ENCODE measurements at regions not wholly inside any gene's neighbourhood (a gene's known extent, or its start where the extent isn't known, plus 50 kb on each side); places are given as distances from the start of the nearest gene placed in this dataset.

DNA sequence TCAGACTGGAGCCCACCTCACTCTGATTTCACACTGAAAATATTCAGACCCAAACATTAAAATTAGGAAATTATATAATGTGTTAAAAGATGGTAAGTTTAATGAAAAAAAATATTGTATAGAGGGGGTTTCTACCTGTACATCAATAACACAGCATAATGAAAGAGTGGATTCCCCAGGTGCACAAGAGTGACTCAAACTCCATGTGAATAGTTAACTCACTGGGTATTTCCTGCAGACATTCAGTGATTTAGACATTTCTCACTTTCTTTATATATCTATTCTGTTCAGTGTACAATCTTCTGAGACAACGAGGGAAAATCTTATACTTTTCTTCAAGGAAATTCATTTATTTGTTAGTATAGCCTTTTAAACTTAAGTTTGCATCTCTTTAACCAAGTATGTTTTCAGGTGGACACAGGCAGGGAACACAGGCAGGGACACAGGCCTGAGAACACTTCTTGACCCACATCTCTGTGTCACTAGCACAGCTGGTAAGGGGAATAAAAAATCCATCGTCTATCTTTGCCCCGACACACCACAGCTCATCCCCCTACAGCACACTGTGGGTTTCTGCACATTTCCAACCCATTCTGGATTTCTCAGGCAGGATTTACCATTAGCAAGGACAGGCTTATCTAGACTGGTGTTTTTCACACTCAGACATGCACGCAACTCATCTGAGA, 525.5 kb upstream of the BOD1L1 start:
- Histone ChIP-seq H2AFZ (ENCODE audit: low read length) (no peak overlapping the region), H3K4me1 (replicated peaks in 1 of 4; ENCODE audit: control insufficient read depth in 3 of 4, insufficient read depth in 4 of 4, low read length in 3 of 4) (no peaks in the 10 kb centered on the region), H3K4me3 (ENCODE audit: extremely low read depth in 1 of 4, insufficient read depth in 2 of 4, low read depth in 3 of 4, low read length in 4 of 4) (no peak overlapping the region), H3K56ac (replicated peaks; ENCODE audit: insufficient read length, low read depth, low read length) (no peak overlapping the region), H3K9ac (replicated peaks in 1 of 4; ENCODE audit: extremely low read depth in 1 of 4, low read depth in 3 of 4, low read length in 3 of 4) (no peak overlapping the region), H4K91ac (replicated peaks; ENCODE audit: insufficient read length, low read length) (no peak overlapping the region), H4K5ac (ENCODE audit: insufficient read length, low read depth, low read length) (no peak overlapping the region), H4K8ac (ENCODE audit: extremely low read depth, insufficient read depth, low read length) (no peak overlapping the region), H3K23me2 (ENCODE audit: low read depth, low read length) (no peaks in the 10 kb centered on the region), H3K27me3 (replicated peaks in 1 of 4; ENCODE audit: control insufficient read depth in 3 of 4, extremely low read depth in 1 of 4, insufficient read depth in 3 of 4, low read length in 3 of 4) (no peaks in the 10 kb centered on the region), H4K20me1 (replicated peaks in 1 of 2; ENCODE audit: control insufficient read depth in 1 of 2, insufficient read depth in 2 of 2, low read length in 2 of 2) (no peaks in the 10 kb centered on the region), H3K18ac (ENCODE audit: extremely low read depth, low read length) (no peak overlapping the region), H2AK5ac (ENCODE audit: low read depth, low read length) (no peak overlapping the region), H2BK15ac (ENCODE audit: low read length) (no peak overlapping the region), H2BK12ac (ENCODE audit: low read depth, low read length) (no peak overlapping the region), H3K27ac (ENCODE audit: low read depth, low read length) (no peak overlapping the region), H2BK5ac (ENCODE audit: low read depth, low read length) (no peak overlapping the region), H2BK120ac (replicated peaks; ENCODE audit: low read depth, low read length) (no peak overlapping the region), H3K9me3 (ENCODE audit: insufficient read depth in 2 of 2, low read depth in 1 of 2, low read length in 1 of 2) (no peaks in the 10 kb centered on the region), H3K23ac (ENCODE audit: insufficient read length) (no peak overlapping the region), H3K79me1 (ENCODE audit: low read depth, low read length) (no peaks in the 10 kb centered on the region), H2BK20ac (ENCODE audit: low read length) (no peak overlapping the region), H3K4me2 (ENCODE audit: insufficient read depth in 1 of 2, low read depth in 2 of 2, low read length in 2 of 2) (no peak overlapping the region), H3K4ac (replicated peaks; ENCODE audit: insufficient read length, low read depth, low read length) (no peak overlapping the region), H3K14ac (ENCODE audit: insufficient read length) (no peak overlapping the region), H3K36me3 (ENCODE audit: control insufficient read depth in 2 of 4, insufficient read depth in 4 of 4, low read length in 3 of 4) (no peaks in the 10 kb centered on the region), H3K79me2 (ENCODE audit: control insufficient read depth in 1 of 2, insufficient read depth in 2 of 2, low read length in 2 of 2) (no peaks in the 10 kb centered on the region)
- ChIA-PET CTCF (ENCODE audit: partially characterized antibody) (interaction anchor here (0.9 kb wide), 1 partner anchor 10 kb away, joined by 3 read pairs; no protein-coding TSS in a partner anchor), POLR2A (ENCODE audit: partially characterized antibody) (no interaction called here)
- DNase-seq (ENCODE audit: low read depth in 1 of 2, low spot score in 2 of 2) (no peak), FAIRE-seq (no peak)
- no peak for TF ChIP-seq CTBP2 (IDR thresholded peaks at IDR 0.05; ENCODE audit: borderline replicate concordance, insufficient read depth, insufficient read length, low read length)
- TF ChIP-seq SP4 (IDR thresholded peaks at IDR 0.05; ENCODE audit: low read length), result no peak
- no peak for TF ChIP-seq HDAC6 (IDR thresholded peaks at IDR 0.05; ENCODE audit: low read depth, low read length)
- TF ChIP-seq, protein P1, sequence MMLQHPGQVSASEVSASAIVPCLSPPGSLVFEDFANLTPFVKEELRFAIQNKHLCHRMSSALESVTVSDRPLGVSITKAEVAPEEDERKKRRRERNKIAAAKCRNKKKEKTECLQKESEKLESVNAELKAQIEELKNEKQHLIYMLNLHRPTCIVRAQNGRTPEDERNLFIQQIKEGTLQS (IDR thresholded peaks at IDR 0.05; ENCODE audit: insufficient read depth, low read depth, low read length), result no peak
- TF ChIP-seq TCF12 (IDR thresholded peaks at IDR 0.05; ENCODE audit: low read depth, low read length), result no peak
- no peak for TF ChIP-seq NANOG (IDR thresholded peaks at IDR 0.05; ENCODE audit: insufficient read depth, low read depth, low read length, poor library complexity, severe bottlenecking)
- TF ChIP-seq POLR2A (IDR thresholded peaks at IDR 0.05; ENCODE audit: control extremely low read depth in 1 of 2, low read depth in 2 of 2, low read length in 2 of 2), result no peak
- no peak for TF ChIP-seq PHF8 (conservative IDR thresholded peaks at IDR 0.05; ENCODE audit: low read depth, low read length)
- TF ChIP-seq SIN3A (conservative IDR thresholded peaks at IDR 0.05 in 1 of 2, IDR thresholded peaks at IDR 0.05 in 1 of 2; ENCODE audit: low read depth in 1 of 2, low read length in 2 of 2), result no peak
- no peak for TF ChIP-seq GABPA (IDR thresholded peaks at IDR 0.05; ENCODE audit: borderline replicate concordance, insufficient read depth, low read length)
- no peak for TF ChIP-seq ZNF274 (IDR thresholded peaks at IDR 0.05; ENCODE audit: borderline replicate concordance, extremely low read depth, low read length)
- TF ChIP-seq CBX5 (IDR thresholded peaks at IDR 0.05; ENCODE audit: low read depth, low read length), result no peak
- no peak for TF ChIP-seq JUN (IDR thresholded peaks at IDR 0.05; ENCODE audit: low read depth, low read length)
- 93% methylated on average over 4 of the region's 4 CpGs; no CpG with 5 or more reads in 1 of the 2 experiments for WGBS, 2 experiments (ENCODE audit: extremely low coverage in 1 of 2, insufficient coverage in 1 of 2, insufficient read length in 1 of 2, insufficient replicate concordance in 2 of 2, low coverage in 1 of 2, low lambda C conversion rate in 2 of 2, missing lambda C conversion rate in 1 of 2)

All from H1 (cell line).